ENCODE measurements at regions not wholly inside any gene's neighbourhood (a gene's known extent, or its start where the extent isn't known, plus 50 kb on each side); places are given as distances from the start of the nearest gene placed in this dataset.

GRCh38 chr4:38426532-38426931 lies 237.5 kb upstream of the KLF3 start:
- TF ChIP-seq CTCF (IDR thresholded peaks at IDR 0.05) (no peak), POLR2AphosphoS5 (IDR thresholded peaks at IDR 0.05) (no peak)

Data from breast epithelium (tissue), 3 donors.